Endothelial cell of umbilical vein (primary cell): ENCODE measurements at regions not wholly inside any gene's neighbourhood (a gene's known extent, or its start where the extent isn't known, plus 50 kb on each side); places are given as distances from the start of the nearest gene placed in this dataset.

Experiments
- CTCF ChIP-seq, 2 donors: IDR thresholded peaks; 1 replicate in 1 of 2; 2 replicates in 1 of 2; pipeline ENCODE4 v1.5.1; 2011; ENCODE audit warnings: low read length in 2 of 2, mild to moderate bottlenecking in 2 of 2, moderate library complexity in 2 of 2, control low read depth in 1 of 2, inconsistent platforms in 1 of 2, low read depth in 1 of 2; ENCODE audit not compliant: insufficient read depth in 1 of 2; ENCODE audit errors: extremely low read depth in 1 of 2
- EZH2 ChIP-seq: IDR thresholded peaks from 2 replicates; pipeline ENCODE4 v1.6.1; 2012; ENCODE audit warnings: borderline replicate concordance, low read depth, mild to moderate bottlenecking, moderate library complexity, low read length, inconsistent platforms; ENCODE audit not compliant: severe bottlenecking
- FOS ChIP-seq: IDR thresholded peaks from 2 replicates; pipeline ENCODE4 v1.6.1; 2011; ENCODE audit warnings: mild to moderate bottlenecking, low read length, moderate library complexity, borderline replicate concordance; ENCODE audit not compliant: insufficient read depth
- JUN ChIP-seq: IDR thresholded peaks from 2 replicates; pipeline ENCODE4 v1.6.1; 2011; ENCODE audit warnings: borderline replicate concordance, low read depth; ENCODE audit not compliant: insufficient read length, insufficient read depth
- MAX ChIP-seq: IDR thresholded peaks from 2 replicates; pipeline ENCODE4 v1.6.1; 2011; ENCODE audit not compliant: insufficient read depth, insufficient read length
- POLR2A ChIP-seq: IDR thresholded peaks from 2 replicates; pipeline ENCODE4 v1.6.1; 2012; ENCODE audit warnings: low read depth, mild to moderate bottlenecking, control low read depth, low read length
- POLR2AphosphoS5 ChIP-seq: IDR thresholded peaks from 2 replicates; pipeline ENCODE4 v1.6.1; 2012; ENCODE audit warnings: low read depth, mild to moderate bottlenecking, control low read depth, low read length, moderate library complexity; ENCODE audit not compliant: insufficient read depth

- TF ChIP-seq MAX: no peak
- no peak for TF ChIP-seq CTCF (IDR thresholded peaks at IDR 0.05; ENCODE audit: extremely low read depth in 1 of 2, insufficient read depth in 1 of 2, low read depth in 1 of 2, low read length in 2 of 2)
- TF ChIP-seq POLR2A: no peak
- TF ChIP-seq EZH2: no peak
- TF ChIP-seq POLR2AphosphoS5: no peak
- TF ChIP-seq JUN: no peak
- TF ChIP-seq FOS: no peak
Measured at GRCh38 chr2:240384711-240385450, 50.6 kb upstream of the GPC1 start.
